Heart right ventricle (tissue), 16 donors: ENCODE measurements at regions not wholly inside any gene's neighbourhood (a gene's known extent, or its start where the extent isn't known, plus 50 kb on each side); places are given as distances from the start of the nearest gene placed in this dataset.

ENCODE experiments used
- ATAC-seq, 8 donors: fragments of 200-7000 bp; cut with Tn5 transposase; one replicate each; pipeline ENCODE4 v1.9.1; 2020; ENCODE audit warnings: mild to moderate bottlenecking in 8 of 8, moderate library complexity in 8 of 8, moderate number of reproducible peaks in 1 of 8
- DNase-seq, 2 donors: peaks; one replicate each; pipeline ENCODE4 v3.0.0-alpha.2; 2020
- H3K27ac ChIP-seq, 10 donors: fragments of 200-600 bp; sonication (generic) in 2 of 10; one replicate each; pipeline versions ENCODE4 v1.5.0 to v1.8.0; 2020 to 2022; ENCODE audit warnings: mild to moderate bottlenecking in 3 of 10
- H3K27me3 ChIP-seq, 7 donors: fragments of 200-600 bp; one replicate each; pipeline ENCODE4 v1.8.0; 2021 to 2022; ENCODE audit warnings: mild to moderate bottlenecking in 2 of 7
- H3K36me3 ChIP-seq, 9 donors: fragments of 200-600 bp; sonication (generic) in 1 of 9; one replicate each; pipeline versions ENCODE4 v1.5.0 to v1.8.0; 2020 to 2022; ENCODE audit warnings: mild to moderate bottlenecking in 2 of 9
- H3K4me1 ChIP-seq, 9 donors: fragments of 200-600 bp; sonication (generic) in 1 of 9; one replicate each; pipeline versions ENCODE4 v1.5.0 to v1.8.0; 2020 to 2022; ENCODE audit warnings: mild to moderate bottlenecking in 4 of 9
- H3K4me3 ChIP-seq, 10 donors: fragments of 200-600 bp; sonication (generic) in 2 of 10; one replicate each; pipeline versions ENCODE4 v1.5.0 to v1.8.0; 2020 to 2022; ENCODE audit warnings: mild to moderate bottlenecking in 7 of 10, moderate library complexity in 2 of 10
- H3K9me3 ChIP-seq, 11 donors: fragments of 200-600 bp in 10 of 11; sonication (generic) in 2 of 11; one replicate each; pipeline versions ENCODE4 v1.5.0 to v1.8.0; 2013 to 2022; ENCODE audit warnings: mild to moderate bottlenecking in 2 of 11, control low read depth in 1 of 11, moderate library complexity in 1 of 11
- WGBS, 2 donors: extraction: QIAGEN DNeasy Blood & Tissue Kit; methylation state at CpG; one replicate each; pipeline ENCODE4 v1.1.7; 2013; ENCODE audit warnings: inconsistent platforms in 1 of 2; 5-methylcytosine and 5-hydroxymethylcytosine counted together
- intact Hi-C, 10 donors: fragments of 100-400 bp; cut with DNase I; formaldehyde crosslinking; loops; one replicate each; pipeline versions ENCODE4 v1.11.1 to v1.14.2; 2022
- TF ChIP-seq, protein P1 (sequence below), 9 donors: fragments of 200-600 bp; sonication (generic) in 2 of 9; IDR thresholded peaks; one replicate each; pipeline versions ENCODE4 v1.5.0 to v1.8.0; 2021 to 2022; ENCODE audit warnings: antibody characterized with exemption in 9 of 9, mild to moderate bottlenecking in 5 of 9, moderate library complexity in 1 of 9
- donor health status: Arrhythmogenic right ventricular cardiomyopathy.
- donor health status: ischemic (EF 13 %, LVEDD 7.1; RV severe dilation, severe dysfunction).
- donor health status: healthy with polysubstance abuse.
- donor health status: DM: no; HTN: yes; CAD: no.
- donor health status: DM: no; HTN: no; CAD: no.
- donor health status: ischemic (EF 25% LVEDD 6.9; RV normal size, moderate dysfunction).
- donor health status: ischemic (EF 25% LVEDD 5.7; RV mildly dilated, moderate dysfunction).
- donor health status: healthy.
- donor health status: DM: yes; HTN: yes; CAD: no.
- donor health status: Ischemic cardiomyopathy.
- donor health status: ischemic (EF 35%, LVEDD 5.7; RV mildly dilated, moderate dysfunction).
- donor health status: nonischemic (EF 11% LVEDD 7.7; RV severe dilation, severe dysfunction).
- donor health status: DM: yes; HTN: yes; CAD: no.
- donor health status: PGD.
- donor health status: ischemic (EF 29% LVEDD 5.4; RV normal size, mild dysfunction).
- donor health status: nonischemic (EF 23%, LVEDD 6.1; RV moderate dilation, normal function).

- no peak for DNase-seq
- WGBS, 2 donors, result 41 to 43% methylated on average over 5 of the region's 5 CpGs
- no peak overlapping the region for H3K27ac ChIP-seq
- intact Hi-C loops, result loop anchor here in 2 of 10 donors (5.0 to 10.0 kb wide), 2 partner anchors 35 to 292 kb away; partner anchors contain the start of gene ELL2 (in 2 of the 2)
- no peaks in the 10 kb centered on the region for H3K36me3 ChIP-seq
- TF ChIP-seq, protein P1, sequence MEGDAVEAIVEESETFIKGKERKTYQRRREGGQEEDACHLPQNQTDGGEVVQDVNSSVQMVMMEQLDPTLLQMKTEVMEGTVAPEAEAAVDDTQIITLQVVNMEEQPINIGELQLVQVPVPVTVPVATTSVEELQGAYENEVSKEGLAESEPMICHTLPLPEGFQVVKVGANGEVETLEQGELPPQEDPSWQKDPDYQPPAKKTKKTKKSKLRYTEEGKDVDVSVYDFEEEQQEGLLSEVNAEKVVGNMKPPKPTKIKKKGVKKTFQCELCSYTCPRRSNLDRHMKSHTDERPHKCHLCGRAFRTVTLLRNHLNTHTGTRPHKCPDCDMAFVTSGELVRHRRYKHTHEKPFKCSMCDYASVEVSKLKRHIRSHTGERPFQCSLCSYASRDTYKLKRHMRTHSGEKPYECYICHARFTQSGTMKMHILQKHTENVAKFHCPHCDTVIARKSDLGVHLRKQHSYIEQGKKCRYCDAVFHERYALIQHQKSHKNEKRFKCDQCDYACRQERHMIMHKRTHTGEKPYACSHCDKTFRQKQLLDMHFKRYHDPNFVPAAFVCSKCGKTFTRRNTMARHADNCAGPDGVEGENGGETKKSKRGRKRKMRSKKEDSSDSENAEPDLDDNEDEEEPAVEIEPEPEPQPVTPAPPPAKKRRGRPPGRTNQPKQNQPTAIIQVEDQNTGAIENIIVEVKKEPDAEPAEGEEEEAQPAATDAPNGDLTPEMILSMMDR (IDR thresholded peaks at IDR 0.05), result no peak
- no peak overlapping the region for H3K4me3 ChIP-seq
- H3K4me1 ChIP-seq, result peaks cover 0 to 40% (median 10%) of the 10 kb centered on the region in 9 donors
- peak in 5 of 8 donors; percentile 24 to 53 (median 45) for ATAC-seq
- no peaks in the 10 kb centered on the region for H3K27me3 ChIP-seq
- peaks cover 0 to 9% (median 0%) of the 10 kb centered on the region in 11 donors for H3K9me3 ChIP-seq
Measured at GRCh38 chr5:96256795-96257470, 176.1 kb downstream of the PCSK1 start.

DNA sequence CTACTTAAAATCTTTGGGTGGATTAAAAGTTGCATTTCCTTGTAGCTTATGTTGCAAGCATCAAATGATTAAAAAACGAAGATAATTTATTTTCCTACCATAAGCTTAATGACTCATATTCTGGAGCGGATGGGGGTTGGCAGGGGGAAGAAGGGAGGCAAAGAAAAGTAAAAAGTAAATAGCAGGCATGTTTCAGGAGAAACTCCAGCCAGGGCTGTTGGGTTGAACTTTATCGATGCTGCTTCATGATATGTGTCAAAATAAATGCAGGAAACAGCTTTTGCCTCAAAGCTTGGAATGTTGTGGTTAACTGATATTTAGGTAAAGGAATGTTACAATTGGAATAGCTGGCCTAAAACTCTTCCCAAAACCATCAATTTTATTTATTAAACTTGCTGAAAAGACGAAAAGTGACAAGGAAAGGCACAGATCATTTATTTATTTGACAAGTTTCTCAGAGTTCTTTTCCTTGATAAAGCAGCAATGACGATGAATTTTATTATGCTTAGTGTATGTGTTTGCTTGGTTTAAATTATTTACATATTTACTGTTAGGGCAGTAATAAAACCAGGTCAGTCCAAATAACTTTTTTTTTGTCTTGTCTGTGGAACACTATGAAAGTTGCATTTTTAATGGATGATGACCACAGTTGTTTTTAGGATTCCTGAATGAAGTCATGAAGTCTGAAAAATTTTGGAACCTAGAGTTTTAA, 177.9 kb downstream of the PCSK1 start:
- Histone ChIP-seq H3K4me1 (peaks cover 0 to 38% (median 10%) of the 10 kb centered on the region in 9 donors), H3K9me3 (peaks cover 0 to 9% (median 0%) of the 10 kb centered on the region in 11 donors), H3K27me3 (no peaks in the 10 kb centered on the region), H3K27ac (peak overlapping the region in 4 of 10 donors; percentile 25 to 47 (median 42)), H3K4me3 (no peak overlapping the region), H3K36me3 (no peaks in the 10 kb centered on the region)
- intact Hi-C loops, result loop anchor here in 2 of 10 donors (5.0 to 10.0 kb wide), 2 partner anchors 37 to 290 kb away; partner anchors contain the start of gene ELL2 (in 2 of the 2)
- 48 to 50% methylated on average over 5 of the region's 5 CpGs for WGBS, 2 donors
- ATAC-seq, result peak in 1 of 8 donors; percentile 47
- DNase-seq, result no peak
- TF ChIP-seq, protein P1 (IDR thresholded peaks at IDR 0.05), result no peak

DNA sequence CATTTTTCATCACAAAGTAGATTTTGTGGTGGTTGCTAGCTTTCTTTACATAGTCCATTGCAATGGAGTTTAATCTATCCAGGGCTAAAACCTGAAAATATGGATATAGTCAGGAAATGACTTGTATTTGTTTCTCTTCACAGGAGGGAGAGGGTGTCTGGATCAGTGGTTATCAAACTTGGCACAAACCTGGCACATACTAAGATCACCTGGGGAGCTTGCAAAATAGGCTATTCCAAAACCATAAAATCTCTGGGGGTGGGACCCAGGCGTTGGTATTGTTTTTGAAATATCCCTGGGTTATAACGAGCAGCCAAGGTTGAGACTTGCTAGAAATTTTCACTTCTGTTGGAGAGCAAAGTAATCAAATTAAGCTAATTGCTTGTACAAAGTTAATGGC, 179.9 kb downstream of the PCSK1 start:
- H3K4me1 ChIP-seq, result peaks cover 0 to 25% (median 3%) of the 10 kb centered on the region in 9 donors
- peaks cover 0 to 9% (median 0%) of the 10 kb centered on the region in 11 donors for H3K9me3 ChIP-seq
- no peaks in the 10 kb centered on the region for H3K36me3 ChIP-seq
- no peak for DNase-seq
- no peak for ATAC-seq
- no peaks in the 10 kb centered on the region for H3K27me3 ChIP-seq
- no peak overlapping the region for H3K27ac ChIP-seq
- no peak overlapping the region for H3K4me3 ChIP-seq
- TF ChIP-seq, protein P1 (IDR thresholded peaks at IDR 0.05), result no peak
- intact Hi-C loops, result loop anchor here in 2 of 10 donors (10.0 kb wide), 1 partner anchor 288 kb away; the partner anchor contains the start of gene ELL2 (in 2 of the 2)
- WGBS, 2 donors, result 84 to 90% methylated on average over 2 of the region's 2 CpGs

- H3K4me1 ChIP-seq, result peaks cover 0 to 27% (median 9%) of the 10 kb centered on the region in 9 donors
- TF ChIP-seq, protein P1 (IDR thresholded peaks at IDR 0.05), result no peak
- H3K4me3 ChIP-seq, result no peak overlapping the region
- no peak for ATAC-seq
- DNase-seq, result no peak
- 54 to 74% methylated on average over 4 of the region's 4 CpGs for WGBS, 2 donors
- H3K27ac ChIP-seq, result no peak overlapping the region
- peaks cover 0 to 9% (median 0%) of the 10 kb centered on the region in 11 donors for H3K9me3 ChIP-seq
- no peaks in the 10 kb centered on the region for H3K27me3 ChIP-seq
- intact Hi-C loops, result loop anchor here in 2 of 10 donors (10.0 kb wide), 1 partner anchor 288 kb away; the partner anchor contains the start of gene ELL2 (in 2 of the 2)
- no peaks in the 10 kb centered on the region for H3K36me3 ChIP-seq
Measured at GRCh38 chr5:96252596-96252995, 180.5 kb downstream of the PCSK1 start.
